Activated B cell treated with CpG ODN at 0.5 μM for 24 hours (primary cell): ENCODE measurements at regions not wholly inside any gene's neighbourhood (a gene's known extent, or its start where the extent isn't known, plus 50 kb on each side); places are given as distances from the start of the nearest gene placed in this dataset.

ENCODE experiments used
- ATAC-seq: fragments of 200-7000 bp; cut with Tn5 transposase; one replicate; pipeline ENCODE4 v1.10.0; 2021; ENCODE audit warnings: low read depth, mild to moderate bottlenecking, moderate library complexity
- CTCF ChIA-PET: fragments of 350-600 bp; sonication (Branson Sonifier 250); formaldehyde crosslinking; loops from one replicate; lab custom pipeline; 2021; ENCODE audit warnings: antibody characterized with exemption; lab: Charles Lee
- POLR2A ChIA-PET: fragments of 350-600 bp; sonication (Branson Sonifier 250); formaldehyde crosslinking; loops from one replicate; lab custom pipeline; 2021; ENCODE audit warnings: antibody characterized with exemption; lab: Charles Lee
- DNase-seq: peaks from one replicate; pipeline ENCODE4 v3.0.0; 2022
- H3K27ac Mint-ChIP-seq: one replicate; pipeline ENCODE4 v1.8.0; 2020; ENCODE audit warnings: mixed read lengths
- H3K27me3 Mint-ChIP-seq: one replicate; pipeline ENCODE4 v1.8.0; 2021; ENCODE audit warnings: mixed read lengths
- H3K36me3 Mint-ChIP-seq: one replicate; pipeline ENCODE4 v1.8.0; 2021; ENCODE audit warnings: low read depth, mixed read lengths
- H3K4me1 Mint-ChIP-seq: one replicate; pipeline ENCODE4 v1.8.0; 2021; ENCODE audit warnings: mixed read lengths
- H3K4me3 Mint-ChIP-seq: one replicate; pipeline ENCODE4 v1.8.0; 2020; ENCODE audit warnings: mild to moderate bottlenecking, mixed read lengths
- H3K9me3 Mint-ChIP-seq: one replicate; pipeline ENCODE4 v1.8.0; 2020; ENCODE audit warnings: mixed read lengths
- CTCF ChIP-seq: fragments of 200-600 bp; IDR thresholded peaks from one replicate; pipeline ENCODE4 v1.8.0; 2022; ENCODE audit warnings: antibody characterized with exemption, mild to moderate bottlenecking
- intact Hi-C: fragments of 100-400 bp; cut with micrococcal nuclease; formaldehyde crosslinking; loops from one replicate; pipeline ENCODE4 v1.15.1; 2024

- Mint-ChIP-seq H3K4me3 (no peak overlapping the region), H3K27me3 (no peaks in the 10 kb centered on the region), H3K27ac (no peak overlapping the region), H3K9me3 (no peaks in the 10 kb centered on the region), H3K4me1 (peaks cover 4% of the 10 kb centered on the region), H3K36me3 (no peaks in the 10 kb centered on the region)
- CTCF ChIA-PET: no interaction called here
- DNase-seq (no peak), ATAC-seq (no peak)
- intact Hi-C loops: no loop called here
- TF ChIP-seq CTCF: no peak
- POLR2A ChIA-PET: no interaction called here
Observed at GRCh38 chr1:118337346-118337745, 152.3 kb upstream of the SPAG17 start.

GRCh38 chr1:118335331-118335732 lies 150.3 kb upstream of the SPAG17 start:
- no peak overlapping the region for H3K27ac Mint-ChIP-seq
- ChIA-PET CTCF (no interaction called here), POLR2A (no interaction called here)
- intact Hi-C loops: no loop called here
- peak; percentile 25 for ATAC-seq
- H3K4me3 Mint-ChIP-seq: no peak overlapping the region
- H3K4me1 Mint-ChIP-seq: peaks cover 4% of the 10 kb centered on the region
- H3K27me3 Mint-ChIP-seq: no peaks in the 10 kb centered on the region
- no peaks in the 10 kb centered on the region for H3K9me3 Mint-ChIP-seq
- no peak for DNase-seq
- no peak for TF ChIP-seq CTCF
- no peaks in the 10 kb centered on the region for H3K36me3 Mint-ChIP-seq

- intact Hi-C loops: no loop called here
- H3K4me1 Mint-ChIP-seq: peaks cover 4% of the 10 kb centered on the region
- CTCF ChIA-PET: no interaction called here
- H3K36me3 Mint-ChIP-seq: no peaks in the 10 kb centered on the region
- POLR2A ChIA-PET: no interaction called here
- H3K27ac Mint-ChIP-seq: no peak overlapping the region
- no peak overlapping the region for H3K4me3 Mint-ChIP-seq
- no peaks in the 10 kb centered on the region for H3K9me3 Mint-ChIP-seq
- H3K27me3 Mint-ChIP-seq: no peaks in the 10 kb centered on the region
- DNase-seq: no peak
- no peak for TF ChIP-seq CTCF
- ATAC-seq: no peak
Observed at GRCh38 chr1:118334506-118334905, 149.5 kb upstream of the SPAG17 start.

GRCh38 chr1:118333601-118334210 lies 148.7 kb upstream of the SPAG17 start:
- Mint-ChIP-seq H3K36me3 (no peaks in the 10 kb centered on the region), H3K4me1 (peaks cover 4% of the 10 kb centered on the region), H3K27me3 (no peaks in the 10 kb centered on the region), H3K27ac (no peak overlapping the region), H3K9me3 (no peaks in the 10 kb centered on the region), H3K4me3 (no peak overlapping the region)
- ChIA-PET CTCF (no interaction called here), POLR2A (no interaction called here)
- DNase-seq: no peak
- intact Hi-C loops: no loop called here
- no peak for TF ChIP-seq CTCF
- no peak for ATAC-seq

GRCh38 chr1:118326960-118327629 lies 142.1 kb upstream of the SPAG17 start:
- no peaks in the 10 kb centered on the region for H3K4me1 Mint-ChIP-seq
- no peak for TF ChIP-seq CTCF
- H3K27ac Mint-ChIP-seq: no peak overlapping the region
- ChIA-PET CTCF (no interaction called here), POLR2A (no interaction called here)
- no peak overlapping the region for H3K4me3 Mint-ChIP-seq
- H3K27me3 Mint-ChIP-seq: no peaks in the 10 kb centered on the region
- DNase-seq (no peak), ATAC-seq (no peak)
- intact Hi-C loops: no loop called here
- no peaks in the 10 kb centered on the region for H3K9me3 Mint-ChIP-seq
- H3K36me3 Mint-ChIP-seq: no peaks in the 10 kb centered on the region
